GM12878 (cell line): ENCODE measurements at regions not wholly inside any gene's neighbourhood (a gene's known extent, or its start where the extent isn't known, plus 50 kb on each side); places are given as distances from the start of the nearest gene placed in this dataset.

Experiments used
- ATAC-seq: fragments of 200-7000 bp; cut with Tn5 transposase; 3 replicates; pipeline ENCODE4 v1.9.1; 2020; ENCODE audit warnings: mild to moderate bottlenecking, moderate library complexity
- BruUV-seq: library from RNA; stranded (reverse); fragments of 400-500 nt; replicated peaks from 2 replicates; lab custom pipeline; 2021; lab: Mats Ljungman, UMichigan
- CTCF ChIA-PET: fragments of 300-600 bp; sonication (Branson Sonifier 250); formaldehyde crosslinking; extraction: SDS; loops from one replicate; lab custom pipeline; 2021; ENCODE audit warnings: inconsistent platforms; lab: Yijun Ruan, JAX
- POLR2A ChIA-PET: fragments of 350-600 bp; formaldehyde crosslinking; extraction: SDS; loops from one replicate; lab custom pipeline; 2021; ENCODE audit warnings: inconsistent platforms; lab: Charles Lee
- RAD21 ChIA-PET: fragments of 300-600 bp; sonication (Branson Sonifier 250); formaldehyde crosslinking; loops from one replicate; lab custom pipeline; 2023; ENCODE audit warnings: antibody characterized with exemption; ENCODE audit not compliant: unreplicated experiment; lab: Charles Lee
- SMC1A ChIA-PET: fragments of 300-600 bp; sonication (Branson Sonifier 250); formaldehyde crosslinking; loops from one replicate; lab custom pipeline; 2023; ENCODE audit not compliant: unreplicated experiment, uncharacterized antibody; lab: Charles Lee
- DNase-seq: peaks from one replicate; pipeline ENCODE4 v3.0.0-alpha.2; 2011; ENCODE audit warnings: low read depth, low spot score
- FAIRE-seq: peaks from 3 replicates; lab custom pipeline; 2011; peaks lifted over from hg19 to GRCh38; lab: Jason Lieb, UNC
- H2AFZ ChIP-seq: 2 replicates; pipeline ENCODE4 v1.6.0; 2011; ENCODE audit warnings: low read depth, low read length, control low read depth; ENCODE audit not compliant: control insufficient read depth
- H3K27ac ChIP-seq: 2 replicates; pipeline ENCODE4 v1.5.1; 2011; ENCODE audit warnings: control low read depth; ENCODE audit not compliant: control insufficient read depth, insufficient read depth
- H3K27me3 ChIP-seq, 2 experiments: replicated peaks in 1 of 2; 2 replicates each; pipeline versions ENCODE4 v1.6.0 to v1.6.1; 2011; ENCODE audit warnings: low read length in 1 of 2; ENCODE audit not compliant: control insufficient read depth in 2 of 2, insufficient read depth in 2 of 2
- H3K36me3 ChIP-seq, 2 experiments: 2 replicates each; pipeline ENCODE4 v1.5.1; 2011; ENCODE audit warnings: low read length in 1 of 2; ENCODE audit not compliant: control insufficient read depth in 2 of 2, insufficient read depth in 2 of 2
- H3K4me1 ChIP-seq: 2 replicates; pipeline ENCODE4 v1.6.1; 2011; ENCODE audit warnings: mild to moderate bottlenecking, low read length, moderate library complexity, mixed read lengths; ENCODE audit not compliant: control insufficient read depth, insufficient read depth
- H3K4me2 ChIP-seq: 2 replicates; pipeline ENCODE4 v1.6.0; 2011; ENCODE audit warnings: control low read depth; ENCODE audit not compliant: control insufficient read depth, insufficient read depth
- H3K4me3 ChIP-seq: fragments of 200-600 bp; sonication (generic); 2 replicates; pipeline ENCODE4 v1.5.1; 2016
- H3K79me2 ChIP-seq: 2 replicates; pipeline ENCODE4 v1.6.0; 2011; ENCODE audit warnings: low read length; ENCODE audit not compliant: control insufficient read depth, insufficient read depth
- H3K9ac ChIP-seq: 2 replicates; pipeline ENCODE4 v1.8.0; 2011; ENCODE audit warnings: low read length, control low read depth, mixed read lengths; ENCODE audit not compliant: control insufficient read depth, insufficient read depth
- H3K9me3 ChIP-seq: replicated peaks from 3 replicates; pipeline ENCODE4 v1.5.1; 2011; ENCODE audit warnings: mild to moderate bottlenecking, low read length; ENCODE audit not compliant: control insufficient read depth, insufficient read depth
- H4K20me1 ChIP-seq: 2 replicates; pipeline ENCODE4 v1.6.0; 2011; ENCODE audit not compliant: control insufficient read depth, insufficient read depth
- BCL11A ChIP-seq: IDR thresholded peaks from 2 replicates; pipeline ENCODE4 v1.6.1; 2011; ENCODE audit warnings: low read depth, low read length
- DPF2 ChIP-seq: fragments of 450-650 bp; IDR thresholded peaks from 2 replicates; pipeline ENCODE4 v1.6.1; 2017; ENCODE audit warnings: mild to moderate bottlenecking
- MEF2A ChIP-seq: IDR thresholded peaks from 2 replicates; pipeline ENCODE4 v1.6.1; 2011; ENCODE audit warnings: low read depth, mild to moderate bottlenecking, low read length, moderate library complexity; ENCODE audit not compliant: insufficient read depth
- MTA2 ChIP-seq: fragments of 450-650 bp; IDR thresholded peaks from 2 replicates; pipeline ENCODE4 v1.6.1; 2016; ENCODE audit warnings: low read depth, mild to moderate bottlenecking, moderate library complexity
- MYB ChIP-seq: fragments of 150-350 bp; IDR thresholded peaks from 2 replicates; pipeline ENCODE4 v1.6.1; 2014; ENCODE audit warnings: mild to moderate bottlenecking, low read depth, low read length, borderline replicate concordance
- NFYB ChIP-seq: IDR thresholded peaks from 2 replicates; pipeline ENCODE4 v1.6.1; 2011; ENCODE audit warnings: low read depth, mild to moderate bottlenecking, low read length, improper control_type of control experiment, moderate library complexity; ENCODE audit not compliant: insufficient read depth
- RELB ChIP-seq: fragments of 450-650 bp; IDR thresholded peaks from 2 replicates; pipeline ENCODE4 v1.6.1; 2017; ENCODE audit warnings: low read depth, mild to moderate bottlenecking, moderate library complexity
- SMAD1 ChIP-seq: fragments of 450-650 bp; IDR thresholded peaks from 2 replicates; pipeline ENCODE4 v1.6.1; 2018; ENCODE audit warnings: mild to moderate bottlenecking, low read depth; ENCODE audit not compliant: partially characterized antibody
- TBL1XR1 ChIP-seq: IDR thresholded peaks from 2 replicates; pipeline ENCODE4 v1.6.1; 2012; ENCODE audit warnings: low read depth, low read length, improper control_type of control experiment
- ZNF217 ChIP-seq: fragments of 450-650 bp; IDR thresholded peaks from 2 replicates; pipeline ENCODE4 v1.6.1; 2017; ENCODE audit warnings: antibody characterized with exemption, mild to moderate bottlenecking
- ZSCAN29 ChIP-seq: fragments of 450-650 bp; IDR thresholded peaks from 2 replicates; pipeline ENCODE4 v1.6.1; 2017; ENCODE audit warnings: mild to moderate bottlenecking, moderate library complexity
- WGBS: methylation state at CpG from one replicate; pipeline ENCODE4 v1.1.6; 2016; ENCODE audit warnings: low lambda C conversion rate; ENCODE audit not compliant: insufficient replicate concordance, insufficient coverage; ENCODE audit errors: missing lambda C conversion rate; 5-methylcytosine and 5-hydroxymethylcytosine counted together
- in situ Hi-C: fragments of 300-500 bp; cut with MboI; formaldehyde crosslinking; loops from 9 replicates; pipeline ENCODE4 v1.14.3; 2018; ENCODE audit warnings: mixed read lengths
- intact Hi-C: fragments of 100-400 bp; cut with micrococcal nuclease; formaldehyde crosslinking; loops from one replicate; pipeline ENCODE4 v1.14.2; 2022; ENCODE audit not compliant: unreplicated experiment
- TF ChIP-seq, protein P1 (sequence below): fragments of 450-650 bp; IDR thresholded peaks from 2 replicates; pipeline ENCODE4 v1.6.1; 2018; ENCODE audit warnings: borderline replicate concordance, mild to moderate bottlenecking; ENCODE audit not compliant: partially characterized antibody
- TF ChIP-seq, protein P2 (sequence below): fragments of 450-650 bp; IDR thresholded peaks from 2 replicates; pipeline ENCODE4 v1.6.1; 2014; ENCODE audit warnings: mild to moderate bottlenecking

- Histone ChIP-seq H3K9me3 (no peaks in the 10 kb centered on the region), H3K9ac (no peak overlapping the region), H3K4me2 (no peak overlapping the region), H3K36me3 (no peaks in the 10 kb centered on the region), H2AFZ (no peak overlapping the region)
- BruUV-seq = no TSS peak
- in situ Hi-C loops = no loop called here
- CTCF ChIA-PET = no interaction called here
- RAD21 ChIA-PET = no interaction called here
- TF ChIP-seq NFYB (no peak), ZNF217 (no peak), MEF2A (no peak), ZSCAN29 (no peak), BCL11A (no peak), DPF2 (no peak), MTA2 (no peak), RELB (no peak), MYB (no peak), TBL1XR1 (no peak), SMAD1 (no peak)
- TF ChIP-seq, protein P1, sequence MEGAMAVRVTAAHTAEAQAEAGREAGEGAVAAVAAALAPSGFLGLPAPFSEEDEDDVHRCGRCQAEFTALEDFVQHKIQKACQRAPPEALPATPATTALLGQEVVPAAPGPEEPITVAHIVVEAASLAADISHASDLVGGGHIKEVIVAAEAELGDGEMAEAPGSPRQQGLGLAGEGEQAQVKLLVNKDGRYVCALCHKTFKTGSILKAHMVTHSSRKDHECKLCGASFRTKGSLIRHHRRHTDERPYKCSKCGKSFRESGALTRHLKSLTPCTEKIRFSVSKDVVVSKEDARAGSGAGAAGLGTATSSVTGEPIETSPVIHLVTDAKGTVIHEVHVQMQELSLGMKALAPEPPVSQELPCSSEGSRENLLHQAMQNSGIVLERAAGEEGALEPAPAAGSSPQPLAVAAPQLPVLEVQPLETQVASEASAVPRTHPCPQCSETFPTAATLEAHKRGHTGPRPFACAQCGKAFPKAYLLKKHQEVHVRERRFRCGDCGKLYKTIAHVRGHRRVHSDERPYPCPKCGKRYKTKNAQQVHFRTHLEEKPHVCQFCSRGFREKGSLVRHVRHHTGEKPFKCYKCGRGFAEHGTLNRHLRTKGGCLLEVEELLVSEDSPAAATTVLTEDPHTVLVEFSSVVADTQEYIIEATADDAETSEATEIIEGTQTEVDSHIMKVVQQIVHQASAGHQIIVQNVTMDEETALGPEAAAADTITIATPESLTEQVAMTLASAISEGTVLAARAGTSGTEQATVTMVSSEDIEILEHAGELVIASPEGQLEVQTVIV = no peak
- TF ChIP-seq, protein P2, sequence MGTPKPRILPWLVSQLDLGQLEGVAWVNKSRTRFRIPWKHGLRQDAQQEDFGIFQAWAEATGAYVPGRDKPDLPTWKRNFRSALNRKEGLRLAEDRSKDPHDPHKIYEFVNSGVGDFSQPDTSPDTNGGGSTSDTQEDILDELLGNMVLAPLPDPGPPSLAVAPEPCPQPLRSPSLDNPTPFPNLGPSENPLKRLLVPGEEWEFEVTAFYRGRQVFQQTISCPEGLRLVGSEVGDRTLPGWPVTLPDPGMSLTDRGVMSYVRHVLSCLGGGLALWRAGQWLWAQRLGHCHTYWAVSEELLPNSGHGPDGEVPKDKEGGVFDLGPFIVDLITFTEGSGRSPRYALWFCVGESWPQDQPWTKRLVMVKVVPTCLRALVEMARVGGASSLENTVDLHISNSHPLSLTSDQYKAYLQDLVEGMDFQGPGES = no peak
- TF ChIP-seq, all 136 proteins: peak for 0
- ATAC-seq (no peak), FAIRE-seq (no peak), DNase-seq (no peak)
- no peaks in the 10 kb centered on the region for H3K79me2 ChIP-seq
- H3K4me3 ChIP-seq = no peak overlapping the region
- ChIA-PET POLR2A (no interaction called here), SMC1A (no interaction called here)
- H3K27ac ChIP-seq = no peak overlapping the region
- no peaks in the 10 kb centered on the region for H3K27me3 ChIP-seq
- intact Hi-C loops = no loop called here
- H3K4me1 ChIP-seq = no peaks in the 10 kb centered on the region
- WGBS = 32% methylated on average over 4 of the region's 4 CpGs
- H4K20me1 ChIP-seq = no peaks in the 10 kb centered on the region
These were observed 1028.5 kb downstream of the CDH18 start for GRCh38 chr5:18959535-18959934.
